H9 (cell line): ENCODE measurements at regions not wholly inside any gene's neighbourhood (a gene's known extent, or its start where the extent isn't known, plus 50 kb on each side); places are given as distances from the start of the nearest gene placed in this dataset.

Source experiments
- DNase-seq: peaks from one replicate; pipeline ENCODE4 v3.0.0-alpha.2; 2017
- H2AFZ ChIP-seq: one replicate; pipeline ENCODE4 v1.6.1; 2013; ENCODE audit warnings: mild to moderate bottlenecking, low read length, control low read depth, moderate library complexity
- H2AK5ac ChIP-seq: 2 replicates; pipeline ENCODE4 v1.6.1; 2013; ENCODE audit warnings: low read length, control low read depth, mixed read lengths; ENCODE audit not compliant: insufficient read length
- H2BK120ac ChIP-seq: one replicate; pipeline ENCODE4 v1.6.1; 2013; ENCODE audit warnings: low read depth, mild to moderate bottlenecking, low read length, control low read depth, inconsistent platforms; ENCODE audit not compliant: poor library complexity, severe bottlenecking
- H2BK12ac ChIP-seq: 2 replicates; pipeline ENCODE4 v1.6.1; 2013; ENCODE audit warnings: low read length, control low read depth, mixed read lengths, low read depth; ENCODE audit not compliant: insufficient read length
- H2BK15ac ChIP-seq: 2 replicates; pipeline ENCODE4 v1.6.1; 2013; ENCODE audit warnings: low read depth, low read length, control low read depth
- H2BK20ac ChIP-seq: one replicate; pipeline ENCODE4 v1.6.1; 2013; ENCODE audit warnings: low read depth, mild to moderate bottlenecking, low read length, control low read depth, inconsistent platforms; ENCODE audit not compliant: poor library complexity, severe bottlenecking
- H2BK5ac ChIP-seq: 2 replicates; pipeline ENCODE4 v1.6.1; 2013; ENCODE audit warnings: low read length, control low read depth, mixed read lengths; ENCODE audit not compliant: insufficient read length
- H3K14ac ChIP-seq: 2 replicates; pipeline ENCODE4 v1.6.1; 2013; ENCODE audit warnings: low read length, control low read depth; ENCODE audit not compliant: insufficient read depth
- H3K18ac ChIP-seq: 2 replicates; pipeline ENCODE4 v1.6.1; 2013; ENCODE audit warnings: low read depth, mild to moderate bottlenecking, mixed read lengths, low read length, control low read depth; ENCODE audit not compliant: insufficient read length
- H3K23ac ChIP-seq: 2 replicates; pipeline ENCODE4 v1.6.1; 2013; ENCODE audit warnings: low read length, control low read depth, mixed read lengths, low read depth; ENCODE audit not compliant: insufficient read length
- H3K23me2 ChIP-seq: 2 replicates; pipeline ENCODE4 v1.6.1; 2013; ENCODE audit warnings: low read depth, mild to moderate bottlenecking, mixed read lengths, low read length, control low read depth; ENCODE audit not compliant: insufficient read length, poor library complexity, severe bottlenecking
- H3K27ac ChIP-seq: 2 replicates; pipeline ENCODE4 v1.5.1; 2013; ENCODE audit warnings: low read length, control low read depth, mixed read lengths, low read depth; ENCODE audit not compliant: insufficient read length
- H3K27me3 ChIP-seq: 2 replicates; pipeline ENCODE4 v1.6.1; 2013; ENCODE audit warnings: low read length, control low read depth, inconsistent platforms; ENCODE audit not compliant: insufficient read depth
- H3K4ac ChIP-seq: 2 replicates; pipeline ENCODE4 v1.6.1; 2013; ENCODE audit warnings: low read depth, mild to moderate bottlenecking, control low read depth, inconsistent platforms, low read length, moderate library complexity
- H3K4me1 ChIP-seq: 2 replicates; pipeline ENCODE4 v1.6.1; 2013; ENCODE audit warnings: low read length, control low read depth, inconsistent platforms; ENCODE audit not compliant: insufficient read depth
- H3K4me2 ChIP-seq: 2 replicates; pipeline ENCODE4 v1.6.1; 2013; ENCODE audit warnings: low read length, control low read depth, mixed read lengths; ENCODE audit not compliant: insufficient read length, insufficient read depth
- H3K56ac ChIP-seq: 2 replicates; pipeline ENCODE4 v1.6.1; 2013; ENCODE audit warnings: low read depth, mild to moderate bottlenecking, mixed read lengths, low read length, control low read depth; ENCODE audit not compliant: insufficient read length
- H3K79me1 ChIP-seq: 2 replicates; pipeline ENCODE4 v1.6.1; 2013; ENCODE audit warnings: low read depth, mild to moderate bottlenecking, moderate library complexity, low read length, control low read depth, inconsistent platforms; ENCODE audit not compliant: insufficient read depth, poor library complexity, severe bottlenecking
- H3K79me2 ChIP-seq: 2 replicates; pipeline ENCODE4 v1.6.1; 2013; ENCODE audit warnings: low read length, control low read depth, inconsistent platforms; ENCODE audit not compliant: insufficient read depth
- H3K9ac ChIP-seq: 2 replicates; pipeline ENCODE4 v1.6.1; 2013; ENCODE audit warnings: low read length, control low read depth, mixed read lengths; ENCODE audit not compliant: insufficient read length; ENCODE audit errors: extremely low read depth
- H3K9me3 ChIP-seq: one replicate; pipeline ENCODE4 v1.6.1; 2013; ENCODE audit warnings: low read depth, low read length, inconsistent platforms; ENCODE audit not compliant: control insufficient read depth
- H3T11ph ChIP-seq: one replicate; pipeline ENCODE4 v1.6.1; 2013; ENCODE audit warnings: mild to moderate bottlenecking, low read length, control low read depth, inconsistent platforms
- H4K20me1 ChIP-seq: one replicate; pipeline ENCODE4 v1.6.1; 2013; ENCODE audit not compliant: control insufficient read depth, insufficient read length, insufficient read depth
- H4K5ac ChIP-seq: 2 replicates; pipeline ENCODE4 v1.6.1; 2013; ENCODE audit warnings: low read depth, mild to moderate bottlenecking, mixed read lengths, low read length, control low read depth; ENCODE audit not compliant: insufficient read length
- H4K8ac ChIP-seq: replicated peaks from 2 replicates; pipeline ENCODE4 v1.6.1; 2013; ENCODE audit warnings: low read length, control low read depth, mixed read lengths, low read depth; ENCODE audit not compliant: insufficient read length
- H4K91ac ChIP-seq: 2 replicates; pipeline ENCODE4 v1.6.1; 2013; ENCODE audit warnings: low read depth, mild to moderate bottlenecking, moderate library complexity, mixed read lengths, low read length, control low read depth; ENCODE audit not compliant: insufficient read length
- H3K27ac Mint-ChIP-seq, 3 experiments: 2 replicates in 2 of 3; 3 replicates in 1 of 3; pipeline ENCODE4 v1.8.0; 2020 to 2021; ENCODE audit warnings: mixed read lengths in 3 of 3, mild to moderate bottlenecking in 1 of 3, moderate library complexity in 1 of 3
- H3K27me3 Mint-ChIP-seq: 2 replicates; pipeline ENCODE4 v1.8.0; 2021; ENCODE audit warnings: low read depth, mild to moderate bottlenecking, moderate library complexity, mixed read lengths
- H3K36me3 Mint-ChIP-seq, 3 experiments: 2 replicates in 2 of 3; 3 replicates in 1 of 3; pipeline ENCODE4 v1.8.0; 2020 to 2021; ENCODE audit warnings: low read depth in 3 of 3, mixed read lengths in 3 of 3; ENCODE audit not compliant: insufficient read depth in 1 of 3
- H3K4me1 Mint-ChIP-seq, 2 experiments: 2 replicates each; pipeline ENCODE4 v1.8.0; 2020; ENCODE audit warnings: mixed read lengths in 2 of 2
- H3K4me3 Mint-ChIP-seq, 2 experiments: 2 replicates in 1 of 2; 3 replicates in 1 of 2; pipeline ENCODE4 v1.8.0; 2020 to 2021; ENCODE audit warnings: mild to moderate bottlenecking in 2 of 2, mixed read lengths in 2 of 2, moderate library complexity in 1 of 2
- H3K9me3 Mint-ChIP-seq, 2 experiments: 2 replicates in 1 of 2; 3 replicates in 1 of 2; pipeline ENCODE4 v1.8.0; 2020; ENCODE audit warnings: mild to moderate bottlenecking in 2 of 2, mixed read lengths in 2 of 2, moderate library complexity in 1 of 2
- WGBS: extraction: QIAGEN DNeasy Blood & Tissue Kit; methylation state at CpG from one replicate; pipeline ENCODE4 v1.1.7; 2013; ENCODE audit warnings: missing lambda C conversion rate, low lambda C conversion rate, mixed read lengths; ENCODE audit not compliant: insufficient read length; ENCODE audit errors: extremely low coverage; 5-methylcytosine and 5-hydroxymethylcytosine counted together
- TF ChIP-seq, protein P1 (sequence below): fragments of 200-600 bp; sonication (generic); conservative IDR thresholded peaks from 3 replicates; pipeline ENCODE4 v1.8.0; 2021; ENCODE audit warnings: antibody characterized with exemption, mild to moderate bottlenecking

DNA sequence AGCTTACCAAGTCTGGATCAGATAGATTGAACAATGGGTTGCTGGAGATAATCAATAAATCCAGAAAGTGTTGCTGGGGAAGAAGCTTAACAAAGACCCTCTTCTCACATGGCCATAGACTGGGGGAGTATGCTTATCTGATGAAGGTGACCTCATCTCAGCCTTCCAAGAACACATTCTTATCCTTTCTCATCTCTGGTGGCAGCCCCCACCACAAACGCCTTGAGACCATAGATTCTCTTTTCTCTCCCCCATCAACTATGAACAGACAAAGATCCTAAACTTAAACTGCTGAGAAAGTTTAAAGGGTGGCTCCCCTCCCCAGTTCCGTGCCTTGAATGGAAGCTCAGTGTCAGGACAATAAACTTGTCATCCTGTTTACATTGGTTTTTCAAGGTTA lies 428.7 kb upstream of the TRIB2 start:
- Mint-ChIP-seq H3K27me3 (no peaks in the 10 kb centered on the region), H3K4me3 (no peak overlapping the region), H3K4me1 (peaks cover 9 to 10% of the 10 kb centered on the region in 2 experiments), H3K9me3 (peaks cover 12 to 19% of the 10 kb centered on the region in 2 experiments), H3K36me3 (peaks cover 3 to 22% (median 3%) of the 10 kb centered on the region in 3 experiments; a peak in 6 of 7 replicates), H3K27ac (no peak overlapping the region; a peak in 1 of 7 replicates)
- Histone ChIP-seq H3K9me3 (no peaks in the 10 kb centered on the region), H4K8ac (no peak overlapping the region), H3K9ac (no peak overlapping the region), H3K4ac (no peak overlapping the region), H3K79me1 (no peaks in the 10 kb centered on the region), H2AFZ (no peak overlapping the region), H2BK5ac (no peak overlapping the region), H3K18ac (no peak overlapping the region), H3K27ac (no peak overlapping the region), H3K4me1 (no peaks in the 10 kb centered on the region), H3K14ac (no peak overlapping the region), H3K56ac (no peak overlapping the region), H4K91ac (no peak overlapping the region), H3K23ac (no peak overlapping the region), H3K79me2 (no peaks in the 10 kb centered on the region), H3K23me2 (no peaks in the 10 kb centered on the region), H3T11ph (no peak overlapping the region), H4K5ac (no peak overlapping the region), H4K20me1 (no peaks in the 10 kb centered on the region), H2BK20ac (no peak overlapping the region), H3K27me3 (no peaks in the 10 kb centered on the region), H2BK15ac (no peak overlapping the region), H2BK120ac (no peak overlapping the region), H2BK12ac (no peak overlapping the region), H2AK5ac (no peak overlapping the region), H3K4me2 (no peak overlapping the region)
- WGBS = no CpG with 5 or more reads among the region's 2 CpGs
- no peak for DNase-seq
- TF ChIP-seq, protein P1, sequence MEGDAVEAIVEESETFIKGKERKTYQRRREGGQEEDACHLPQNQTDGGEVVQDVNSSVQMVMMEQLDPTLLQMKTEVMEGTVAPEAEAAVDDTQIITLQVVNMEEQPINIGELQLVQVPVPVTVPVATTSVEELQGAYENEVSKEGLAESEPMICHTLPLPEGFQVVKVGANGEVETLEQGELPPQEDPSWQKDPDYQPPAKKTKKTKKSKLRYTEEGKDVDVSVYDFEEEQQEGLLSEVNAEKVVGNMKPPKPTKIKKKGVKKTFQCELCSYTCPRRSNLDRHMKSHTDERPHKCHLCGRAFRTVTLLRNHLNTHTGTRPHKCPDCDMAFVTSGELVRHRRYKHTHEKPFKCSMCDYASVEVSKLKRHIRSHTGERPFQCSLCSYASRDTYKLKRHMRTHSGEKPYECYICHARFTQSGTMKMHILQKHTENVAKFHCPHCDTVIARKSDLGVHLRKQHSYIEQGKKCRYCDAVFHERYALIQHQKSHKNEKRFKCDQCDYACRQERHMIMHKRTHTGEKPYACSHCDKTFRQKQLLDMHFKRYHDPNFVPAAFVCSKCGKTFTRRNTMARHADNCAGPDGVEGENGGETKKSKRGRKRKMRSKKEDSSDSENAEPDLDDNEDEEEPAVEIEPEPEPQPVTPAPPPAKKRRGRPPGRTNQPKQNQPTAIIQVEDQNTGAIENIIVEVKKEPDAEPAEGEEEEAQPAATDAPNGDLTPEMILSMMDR = no peak
